ENCODE measurements at regions not wholly inside any gene's neighbourhood (a gene's known extent, or its start where the extent isn't known, plus 50 kb on each side); places are given as distances from the start of the nearest gene placed in this dataset.

- Histone ChIP-seq H3K36me3 (ENCODE audit: control insufficient read depth in 4 of 4, insufficient read depth in 3 of 4, low read depth in 1 of 4, low read length in 3 of 4) (no peaks in the 10 kb centered on the region), H3K4me1 (ENCODE audit: control insufficient read depth in 4 of 4, insufficient read depth in 4 of 4, low read length in 3 of 4) (no peaks in the 10 kb centered on the region), H3K27me3 (ENCODE audit: control insufficient read depth in 4 of 4, insufficient read depth in 4 of 4, low read length in 3 of 4) (no peaks in the 10 kb centered on the region), H3K9ac (ENCODE audit: low read depth in 1 of 2, low read length in 2 of 2) (no peak overlapping the region), H3K4me3 (ENCODE audit: low read depth in 1 of 3, low read length in 3 of 3) (no peak overlapping the region), H3K9me3 (ENCODE audit: control insufficient read depth in 4 of 4, low read length in 3 of 4) (peaks cover 0 to 4% (median under 1%) of the 10 kb centered on the region in 4 donors), H3K27ac (ENCODE audit: low read depth in 1 of 2, low read length in 2 of 2) (no peak overlapping the region)
- 78% methylated on average over 2 of the region's 2 CpGs for WGBS
- DNase-seq (ENCODE audit: low spot score) = no peak
- TF ChIP-seq EGR1 (IDR thresholded peaks at IDR 0.05; ENCODE audit: low read depth in 2 of 2) (no peak), NR2F2 (IDR thresholded peaks at IDR 0.05) (no peak), FOXA2 (IDR thresholded peaks at IDR 0.05) (no peak), MAX (IDR thresholded peaks at IDR 0.05) (no peak), HNF4G (IDR thresholded peaks at IDR 0.05) (no peak), ATF3 (IDR thresholded peaks at IDR 0.05) (no peak), RXRA (IDR thresholded peaks at IDR 0.05) (no peak), SP1 (IDR thresholded peaks at IDR 0.05) (no peak), CTCF (IDR thresholded peaks at IDR 0.05; ENCODE audit: low read depth, low read length, missing input control) (no peak), REST (IDR thresholded peaks at IDR 0.05) (no peak), HNF4A (conservative IDR thresholded peaks at IDR 0.05) (no peak), JUND (IDR thresholded peaks at IDR 0.05) (no peak), ZBTB33 (IDR thresholded peaks at IDR 0.05) (no peak), FOXA1 (IDR thresholded peaks at IDR 0.05) (no peak), RAD21 (IDR thresholded peaks at IDR 0.05) (no peak)
These were observed 1246.5 kb downstream of the TYW1 start for GRCh38 chr7:68243128-68243527.

GRCh38 chr7:68244389-68244788 is 1247.8 kb downstream of the TYW1 start:
- no peaks in the 10 kb centered on the region for H3K4me1 ChIP-seq (ENCODE audit: control insufficient read depth in 4 of 4, insufficient read depth in 4 of 4, low read length in 3 of 4)
- no peaks in the 10 kb centered on the region for H3K36me3 ChIP-seq (ENCODE audit: control insufficient read depth in 4 of 4, insufficient read depth in 3 of 4, low read depth in 1 of 4, low read length in 3 of 4)
- H3K9me3 ChIP-seq (ENCODE audit: control insufficient read depth in 4 of 4, low read length in 3 of 4) = peaks cover 0 to 4% (median under 1%) of the 10 kb centered on the region in 4 donors
- H3K9ac ChIP-seq (ENCODE audit: low read depth in 1 of 2, low read length in 2 of 2) = no peak overlapping the region
- WGBS = 78% methylated on average over 7 of the region's 7 CpGs
- no peak for DNase-seq (ENCODE audit: low spot score)
- H3K4me3 ChIP-seq (ENCODE audit: low read depth in 1 of 3, low read length in 3 of 3) = no peak overlapping the region
- no peak overlapping the region for H3K27ac ChIP-seq (ENCODE audit: low read depth in 1 of 2, low read length in 2 of 2)
- TF ChIP-seq RAD21 (IDR thresholded peaks at IDR 0.05) (no peak), EGR1 (IDR thresholded peaks at IDR 0.05; ENCODE audit: low read depth in 2 of 2) (no peak), HNF4A (conservative IDR thresholded peaks at IDR 0.05) (no peak), REST (IDR thresholded peaks at IDR 0.05) (no peak), CTCF (IDR thresholded peaks at IDR 0.05; ENCODE audit: low read depth, low read length, missing input control) (no peak), JUND (IDR thresholded peaks at IDR 0.05) (no peak), FOXA2 (IDR thresholded peaks at IDR 0.05) (no peak)
- no peaks in the 10 kb centered on the region for H3K27me3 ChIP-seq (ENCODE audit: control insufficient read depth in 4 of 4, insufficient read depth in 4 of 4, low read length in 3 of 4)
